A549 (cell line): ENCODE measurements at regions not wholly inside any gene's neighbourhood (a gene's known extent, or its start where the extent isn't known, plus 50 kb on each side); places are given as distances from the start of the nearest gene placed in this dataset.

Source experiments
- BHLHE40 ChIP-seq: IDR thresholded peaks from 2 replicates; pipeline ENCODE4 v1.6.1; 2012; ENCODE audit warnings: low read depth, low read length, inconsistent platforms
- CTCF ChIP-seq: fragments of >200 bp; sonication (Bioruptor Twin); formaldehyde crosslinking; IDR thresholded peaks from 3 replicates; pipeline ENCODE4 v1.5.1; 2016
- EP300 ChIP-seq, 2 experiments: fragments of >200 bp; sonication (Bioruptor Twin); formaldehyde crosslinking; IDR thresholded peaks; 2 replicates in 1 of 2; 3 replicates in 1 of 2; pipeline ENCODE4 v1.6.1; 2016 to 2017
- FOSB ChIP-seq: fragments of 250-450 bp; sonication (Bioruptor Pico); IDR thresholded peaks from 2 replicates; pipeline ENCODE4 v1.5.0; 2020; ENCODE audit warnings: mild to moderate bottlenecking, moderate library complexity
- MAFK ChIP-seq: fragments of 450-650 bp; IDR thresholded peaks from 2 replicates; pipeline ENCODE4 v1.6.1; 2014; ENCODE audit not compliant: partially characterized antibody
- POLR2A ChIP-seq: IDR thresholded peaks from 2 replicates; pipeline ENCODE4 v1.6.1; 2012; ENCODE audit warnings: mild to moderate bottlenecking, low read length

- TF ChIP-seq POLR2A (no peak), MAFK (no peak), BHLHE40 (no peak), EP300 (IDR thresholded peaks at IDR 0.05) (no peak), FOSB (CRISPR knock-in tag) (no peak), CTCF (no peak)
These were observed 69.0 kb upstream of the DDX18 start for GRCh38 chr2:117745537-117745936.
